BJ (cell line): ENCODE measurements at regions not wholly inside any gene's neighbourhood (a gene's known extent, or its start where the extent isn't known, plus 50 kb on each side); places are given as distances from the start of the nearest gene placed in this dataset.
"Not testable (repeated sequence)": the region's sequence is repeated elsewhere in the genome, so short reads cannot be mapped to it uniquely, and the experiment has no call there.

ENCODE experiments used
- CTCF ChIA-PET: fragments of 350-600 bp; formaldehyde crosslinking; extraction: SDS; loops from one replicate; lab custom pipeline; 2021; ENCODE audit warnings: antibody characterized with exemption, inconsistent platforms; lab: Yijun Ruan, JAX
- POLR2A ChIA-PET: fragments of 300-600 bp; sonication (Branson Sonifier 250); formaldehyde crosslinking; extraction: SDS; loops from one replicate; lab custom pipeline; 2021; ENCODE audit warnings: antibody characterized with exemption; lab: Charles Lee
- DNase-seq: peaks from one replicate; pipeline ENCODE4 v3.0.0-alpha.2; 2011; ENCODE audit warnings: low read depth
- H3K27me3 ChIP-seq: 2 replicates; pipeline ENCODE4 v1.6.0; 2011; ENCODE audit warnings: low read length; ENCODE audit not compliant: control insufficient read depth, insufficient read depth
- H3K36me3 ChIP-seq: 2 replicates; pipeline ENCODE4 v1.5.1; 2011; ENCODE audit warnings: low read length; ENCODE audit not compliant: control insufficient read depth, insufficient read depth
- H3K4me3 ChIP-seq: 2 replicates; pipeline ENCODE4 v1.5.1; 2011; ENCODE audit warnings: low read depth, mild to moderate bottlenecking, control low read depth, low read length
- TF ChIP-seq, protein P1 (sequence below): IDR thresholded peaks from 2 replicates; pipeline ENCODE4 v1.5.1; 2011; ENCODE audit warnings: low read depth, mild to moderate bottlenecking, control low read depth, inconsistent platforms, low read length, moderate library complexity; ENCODE audit not compliant: insufficient read depth

DNA sequence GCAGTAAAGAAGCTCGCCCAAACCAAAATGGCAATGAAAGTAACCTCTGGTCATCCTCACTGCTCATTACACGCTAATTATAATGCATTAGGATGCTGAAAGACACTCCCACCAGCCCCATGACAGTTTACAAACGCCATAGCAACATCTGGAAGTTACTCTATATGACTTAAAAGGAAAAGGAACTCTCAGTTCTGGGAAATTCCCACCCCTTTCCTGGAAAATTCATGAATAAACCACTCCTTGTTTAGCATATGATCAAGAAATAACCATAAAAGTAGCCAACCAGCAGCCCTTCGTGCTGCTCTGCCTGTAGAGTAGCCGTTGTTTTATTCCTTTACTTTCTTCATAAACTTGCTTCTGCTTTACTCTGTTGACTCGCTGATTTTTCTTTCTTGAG is 164.6 kb downstream of the SMAD6 start:
- no peak overlapping the region for H3K4me3 ChIP-seq
- H3K36me3 ChIP-seq, result peaks cover 3% of the 10 kb centered on the region; the same call in 1 of the 2 replicates
- TF ChIP-seq, protein P1, sequence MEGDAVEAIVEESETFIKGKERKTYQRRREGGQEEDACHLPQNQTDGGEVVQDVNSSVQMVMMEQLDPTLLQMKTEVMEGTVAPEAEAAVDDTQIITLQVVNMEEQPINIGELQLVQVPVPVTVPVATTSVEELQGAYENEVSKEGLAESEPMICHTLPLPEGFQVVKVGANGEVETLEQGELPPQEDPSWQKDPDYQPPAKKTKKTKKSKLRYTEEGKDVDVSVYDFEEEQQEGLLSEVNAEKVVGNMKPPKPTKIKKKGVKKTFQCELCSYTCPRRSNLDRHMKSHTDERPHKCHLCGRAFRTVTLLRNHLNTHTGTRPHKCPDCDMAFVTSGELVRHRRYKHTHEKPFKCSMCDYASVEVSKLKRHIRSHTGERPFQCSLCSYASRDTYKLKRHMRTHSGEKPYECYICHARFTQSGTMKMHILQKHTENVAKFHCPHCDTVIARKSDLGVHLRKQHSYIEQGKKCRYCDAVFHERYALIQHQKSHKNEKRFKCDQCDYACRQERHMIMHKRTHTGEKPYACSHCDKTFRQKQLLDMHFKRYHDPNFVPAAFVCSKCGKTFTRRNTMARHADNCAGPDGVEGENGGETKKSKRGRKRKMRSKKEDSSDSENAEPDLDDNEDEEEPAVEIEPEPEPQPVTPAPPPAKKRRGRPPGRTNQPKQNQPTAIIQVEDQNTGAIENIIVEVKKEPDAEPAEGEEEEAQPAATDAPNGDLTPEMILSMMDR, result no peak
- H3K27me3 ChIP-seq, result no peaks in the 10 kb centered on the region
- ChIA-PET POLR2A (no interaction called here), CTCF (no interaction called here)
- DNase-seq, result no peak

DNA sequence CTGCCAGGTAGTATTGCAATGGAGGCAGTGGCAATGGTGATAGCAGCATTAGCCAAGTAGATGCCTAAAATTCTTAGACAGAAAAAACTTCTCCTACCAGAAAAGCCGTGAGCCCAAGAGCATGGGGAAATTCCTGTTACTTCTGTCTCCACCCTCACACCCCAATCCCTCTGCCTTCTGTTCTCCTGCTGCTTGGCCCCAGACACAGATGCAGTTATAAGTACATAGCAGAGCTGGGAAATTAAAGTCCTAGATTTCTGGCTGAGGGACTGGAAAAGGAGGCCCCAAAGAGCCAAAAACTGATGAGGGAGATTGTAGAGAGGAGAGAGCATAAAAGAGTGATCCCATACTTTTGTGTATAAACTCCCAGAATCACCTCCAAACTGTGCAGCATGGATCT is 166.9 kb downstream of the SMAD6 start:
- TF ChIP-seq, protein P1, result no peak
- H3K27me3 ChIP-seq, result no peaks in the 10 kb centered on the region
- peaks cover 3% of the 10 kb centered on the region; the same call in 1 of the 2 replicates for H3K36me3 ChIP-seq
- ChIA-PET CTCF (interaction anchor here (1.2 to 2.0 kb wide), 2 partner anchors 11 to 17 kb away, joined by 5 read pairs; no protein-coding TSS in a partner anchor), POLR2A (no interaction called here)
- H3K4me3 ChIP-seq, result no peak overlapping the region
- DNase-seq, result no peak

DNA sequence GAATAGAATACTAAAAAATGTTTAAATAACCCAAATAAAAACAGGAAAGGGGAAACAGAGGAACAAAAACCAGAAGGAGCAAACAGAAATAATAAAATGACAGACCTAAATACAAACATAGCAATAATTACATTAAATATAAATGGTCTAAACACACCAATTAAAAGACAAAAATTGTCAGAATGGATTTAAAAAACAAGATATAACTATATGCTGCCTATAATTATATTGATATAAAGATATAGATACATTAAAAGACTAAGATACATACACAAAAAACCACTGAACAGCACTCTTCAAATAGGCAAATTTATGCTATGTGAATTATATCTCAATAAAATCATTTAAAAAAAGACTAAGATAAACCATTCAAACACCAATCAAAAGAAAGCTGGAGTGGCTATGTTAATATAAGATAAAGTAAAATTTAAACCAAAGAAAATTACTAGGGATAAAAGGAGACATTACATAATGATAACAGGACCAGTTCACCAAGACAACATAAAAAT is 168.9 kb downstream of the SMAD6 start:
- POLR2A ChIA-PET, result no interaction called here
- Histone ChIP-seq H3K36me3 (peaks cover 2% of the 10 kb centered on the region; the same call in 1 of the 2 replicates), H3K4me3 (no peak overlapping the region), H3K27me3 (no peaks in the 10 kb centered on the region)
- CTCF ChIA-PET, result no interaction called here
- TF ChIP-seq, protein P1, result no peak
- no peak for DNase-seq

DNA sequence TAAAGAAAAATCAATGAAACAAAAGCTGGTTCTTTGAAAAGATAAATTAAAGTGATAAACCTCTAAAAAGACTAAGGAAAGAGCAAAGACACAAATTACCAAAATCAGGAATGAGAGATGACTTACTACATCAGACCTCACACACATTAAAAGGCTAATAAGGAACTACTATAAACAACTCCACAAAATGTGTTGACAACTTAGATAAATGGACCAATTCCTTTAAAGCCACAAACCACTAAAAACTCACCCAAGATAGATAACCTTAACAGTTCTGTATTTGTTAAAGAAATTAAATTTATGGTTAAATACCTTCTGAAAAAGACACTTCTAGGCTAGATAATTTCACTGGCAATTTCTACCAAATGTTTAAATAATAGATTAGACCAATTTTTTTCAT is 170.4 kb downstream of the SMAD6 start:
- ChIA-PET POLR2A (no interaction called here), CTCF (interaction anchor here (1.4 kb wide), 1 partner anchor 21 kb away, joined by 4 read pairs; no protein-coding TSS in a partner anchor)
- no peak for DNase-seq
- no peaks in the 10 kb centered on the region for H3K36me3 ChIP-seq
- no peak overlapping the region for H3K4me3 ChIP-seq
- no peaks in the 10 kb centered on the region; the same call in 1 of the 2 replicates for H3K27me3 ChIP-seq
- TF ChIP-seq, protein P1, result no peak

DNA sequence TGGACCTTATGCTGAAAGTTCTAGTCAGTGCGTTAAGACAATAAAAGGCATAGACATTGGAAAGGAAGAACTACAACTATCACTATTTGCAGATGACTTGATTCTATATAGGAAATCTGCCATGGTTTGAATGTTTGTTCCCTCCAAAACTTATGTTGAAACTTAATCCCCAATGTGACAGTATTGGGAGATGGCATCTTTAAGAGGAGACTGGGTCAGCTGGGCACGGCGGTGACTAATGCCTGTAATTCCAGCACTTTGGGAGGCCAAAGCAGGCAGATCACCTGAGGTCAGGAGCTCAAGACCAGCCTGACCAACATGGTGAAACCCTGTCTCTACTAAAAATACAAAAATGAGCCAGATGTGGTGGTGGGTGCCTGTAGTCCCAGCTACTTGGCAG is 171.3 kb downstream of the SMAD6 start:
- CTCF ChIA-PET, H3K27me3 ChIP-seq, H3K36me3 ChIP-seq, H3K4me3 ChIP-seq, DNase-seq, POLR2A ChIA-PET: not testable (repeated sequence)

DNA sequence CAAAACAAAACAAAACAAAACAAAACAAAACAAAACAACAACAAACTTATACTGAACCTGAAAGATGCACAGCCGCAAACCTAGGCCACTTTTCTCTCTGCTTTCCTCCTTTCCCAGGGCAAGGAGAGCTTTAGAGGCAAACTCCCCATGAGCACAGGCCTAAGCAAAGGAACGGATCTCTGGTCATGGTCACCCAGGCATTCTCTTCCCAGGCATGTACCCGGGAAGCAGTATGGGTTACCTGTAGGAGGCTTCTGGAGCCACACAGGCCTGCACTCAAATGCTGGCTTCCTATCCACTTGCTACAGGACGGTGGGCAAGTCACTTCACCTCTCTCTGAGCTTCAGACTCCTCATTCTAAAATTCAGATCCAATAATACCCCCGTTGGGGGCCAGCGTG is 171.8 kb downstream of the SMAD6 start:
- H3K36me3 ChIP-seq, result no peaks in the 10 kb centered on the region
- no peak overlapping the region for H3K4me3 ChIP-seq
- TF ChIP-seq, protein P1, result no peak
- ChIA-PET CTCF (interaction anchor here (1.9 kb wide), 1 partner anchor 11 kb away, joined by 5 read pairs; no protein-coding TSS in a partner anchor), POLR2A (no interaction called here)
- DNase-seq, result no peak
- H3K27me3 ChIP-seq, result no peaks in the 10 kb centered on the region; the same call in 1 of the 2 replicates
